ENCODE measurements at regions not wholly inside any gene's neighbourhood (a gene's known extent, or its start where the extent isn't known, plus 50 kb on each side); places are given as distances from the start of the nearest gene placed in this dataset.

- no peak for TF ChIP-seq CTCF (IDR thresholded peaks at IDR 0.05)
- no peak for TF ChIP-seq POLR2A (IDR thresholded peaks at IDR 0.05)
These were observed 1400.7 kb downstream of the PCDH9 start for GRCh38 chr13:65829241-65830008.
